NCI-H2196 treated with DMSO at 0.1 percent for 48 hours (cell line): ENCODE measurements at regions not wholly inside any gene's neighbourhood (a gene's known extent, or its start where the extent isn't known, plus 50 kb on each side); places are given as distances from the start of the nearest gene placed in this dataset.

Source experiments
- DNase-seq: peaks from one replicate; lab custom pipeline; 2025; ENCODE audit not compliant: unreplicated experiment; lab: John Stamatoyannopoulos, UW

GRCh38 chr12:93287149-93287548, 90.6 kb upstream of the NUDT4 start:
- DNase-seq, result no peak

GRCh38 chr12:93288626-93289025, 89.1 kb upstream of the NUDT4 start:
- no peak for DNase-seq

DNA sequence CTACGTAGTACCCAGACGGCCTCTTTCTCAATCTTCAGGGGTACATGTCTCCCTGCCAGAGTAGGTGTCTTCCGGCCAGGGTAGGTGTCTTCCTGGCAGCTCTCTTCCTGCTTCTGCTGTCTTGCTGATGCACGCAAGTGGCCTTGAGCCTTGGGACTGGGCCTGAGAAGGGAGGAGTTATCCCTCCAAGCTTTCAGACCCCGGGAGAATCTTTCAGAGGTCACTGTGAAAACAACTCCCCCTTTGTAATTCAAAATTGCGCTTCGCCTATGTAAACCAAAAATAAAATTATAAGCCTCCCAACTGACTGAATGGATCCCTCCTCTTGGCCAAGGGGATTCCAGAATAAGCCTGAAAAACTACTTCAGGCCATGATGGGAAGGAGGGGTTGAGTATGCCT, 87.3 kb upstream of the NUDT4 start:
- DNase-seq, result no peak

DNA sequence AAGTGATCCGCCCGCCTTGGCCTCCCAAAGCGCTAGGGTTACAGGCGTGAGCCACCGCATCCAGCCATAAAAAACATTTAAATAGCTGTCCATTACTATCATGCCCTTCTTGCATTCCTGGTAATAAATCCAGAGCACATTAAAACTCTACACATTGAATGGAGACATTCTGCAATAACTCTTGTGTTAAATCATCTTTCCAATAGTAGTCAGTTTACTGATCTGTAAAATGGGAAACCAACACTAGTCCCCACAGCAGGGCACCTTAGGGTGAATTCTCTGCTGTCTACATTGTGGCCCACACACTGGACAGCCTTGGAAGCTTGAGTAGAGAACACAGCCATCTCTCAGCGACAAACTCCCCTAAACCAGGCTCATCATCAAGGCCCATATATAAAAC, 85.5 kb upstream of the NUDT4 start:
- DNase-seq, result no peak

GRCh38 chr12:93292731-93293566, 84.8 kb upstream of the NUDT4 start:
- no peak for DNase-seq

DNA sequence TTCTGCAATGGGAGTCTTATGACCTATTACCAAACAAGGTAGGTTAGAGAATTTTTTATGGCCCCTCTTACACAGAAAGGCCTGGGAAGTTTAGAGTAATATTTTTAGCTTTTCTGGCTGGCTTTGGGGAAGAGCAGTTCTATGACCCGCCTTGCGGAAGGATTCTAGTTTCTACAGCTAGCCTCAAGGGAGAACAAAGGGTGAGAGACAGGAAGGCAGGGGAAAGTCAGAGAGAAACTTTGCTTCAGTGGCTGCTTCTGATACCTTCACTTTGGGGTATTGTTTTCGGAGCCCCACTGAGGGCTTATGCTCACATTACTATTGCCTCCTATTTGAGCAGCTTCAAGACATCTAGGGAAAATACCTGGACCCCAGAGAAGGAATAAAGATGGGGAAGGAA, 80.7 kb upstream of the NUDT4 start:
- no peak for DNase-seq

- DNase-seq, result no peak
Observed at GRCh38 chr12:93297536-93297935, 80.2 kb upstream of the NUDT4 start.

GRCh38 chr12:93299262-93299846, 78.4 kb upstream of the NUDT4 start:
- no peak for DNase-seq

GRCh38 chr12:93300611-93301021, 77.1 kb upstream of the NUDT4 start:
- DNase-seq, result no peak

- no peak for DNase-seq
Observed at GRCh38 chr12:93302331-93303229, 75.1 kb upstream of the NUDT4 start.

DNA sequence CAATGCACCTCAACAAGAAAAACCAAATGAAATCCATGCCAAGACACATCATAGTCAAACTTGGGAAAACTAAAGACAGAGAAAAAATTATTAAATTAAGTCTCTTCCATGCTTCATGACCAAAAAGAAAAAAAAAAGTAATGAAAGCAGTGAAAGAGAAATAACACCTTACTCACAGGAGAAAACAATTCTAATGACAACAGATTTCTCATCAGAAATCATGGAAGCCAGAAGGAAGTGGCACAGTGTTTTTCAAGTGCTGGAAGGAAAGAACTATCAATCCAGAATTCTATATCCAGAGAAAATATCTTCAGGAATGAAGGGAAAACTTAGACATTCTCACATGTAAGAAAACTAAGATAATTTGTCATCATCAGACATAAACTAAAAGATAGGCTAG, 71.1 kb upstream of the NUDT4 start:
- DNase-seq, result no peak

GRCh38 chr12:93308281-93308680, 69.4 kb upstream of the NUDT4 start:
- DNase-seq, result no peak

DNA sequence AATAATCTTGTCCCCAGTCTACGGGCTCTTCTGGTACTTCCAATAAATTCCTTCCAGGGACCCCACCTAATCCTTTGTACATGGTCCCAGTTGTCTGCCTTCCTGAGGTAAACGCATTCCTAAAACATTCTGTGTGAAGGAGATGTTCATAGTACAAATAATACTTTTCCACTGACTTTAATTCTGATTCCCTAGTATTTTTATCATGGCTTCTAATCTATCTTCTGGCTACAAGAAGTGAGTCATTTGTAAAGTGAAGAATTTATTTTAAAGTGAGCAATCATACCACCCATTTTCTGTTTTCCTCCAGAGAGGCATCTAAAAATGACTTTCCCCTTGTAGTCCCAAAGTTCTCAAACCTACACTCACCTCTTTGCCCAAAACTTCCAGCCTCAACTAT, 65.9 kb upstream of the NUDT4 start:
- DNase-seq, result no peak

DNA sequence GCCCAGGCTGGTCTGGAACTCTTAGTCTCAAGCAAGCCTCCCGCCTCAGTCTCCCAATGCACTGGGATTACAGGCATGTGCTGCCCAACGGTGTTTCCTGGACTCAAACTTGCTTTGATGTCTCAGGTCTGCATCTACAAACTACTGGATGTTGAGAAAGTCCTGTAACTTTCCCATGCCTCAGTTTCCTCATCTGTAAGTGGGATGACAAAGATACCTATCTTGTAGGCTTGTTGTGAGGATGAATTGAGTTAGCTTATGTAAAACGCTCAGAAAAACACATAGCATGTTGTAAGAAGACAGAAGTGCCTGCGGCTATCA, 63.6 kb upstream of the NUDT4 start:
- no peak for DNase-seq

GRCh38 chr12:93315385-93315906, 62.3 kb upstream of the NUDT4 start:
- DNase-seq, result no peak

GRCh38 chr12:93315907-93316622, 61.7 kb upstream of the NUDT4 start:
- no peak for DNase-seq

DNA sequence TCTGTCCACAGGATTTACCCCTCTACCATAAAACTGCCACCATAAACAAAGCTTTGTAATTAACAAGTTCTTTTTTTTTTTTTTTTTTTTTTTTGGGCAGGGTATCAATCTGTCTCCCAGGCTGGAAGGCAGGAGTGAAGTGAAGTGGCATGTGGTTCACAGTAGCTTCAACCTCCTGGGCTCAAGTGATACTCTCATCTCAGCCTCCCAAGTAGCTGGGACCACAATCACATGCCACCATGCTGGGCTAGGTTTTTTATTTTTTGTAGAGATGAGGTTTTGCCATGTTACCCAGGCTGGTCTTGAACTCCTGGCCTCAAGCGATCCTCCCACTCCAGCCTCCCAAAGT, 61.1 kb upstream of the NUDT4 start:
- DNase-seq, result no peak

GRCh38 chr12:93317227-93317626, 60.5 kb upstream of the NUDT4 start:
- no peak for DNase-seq

GRCh38 chr12:93318720-93319522, 58.8 kb upstream of the NUDT4 start:
- peak; percentile 62 for DNase-seq

DNA sequence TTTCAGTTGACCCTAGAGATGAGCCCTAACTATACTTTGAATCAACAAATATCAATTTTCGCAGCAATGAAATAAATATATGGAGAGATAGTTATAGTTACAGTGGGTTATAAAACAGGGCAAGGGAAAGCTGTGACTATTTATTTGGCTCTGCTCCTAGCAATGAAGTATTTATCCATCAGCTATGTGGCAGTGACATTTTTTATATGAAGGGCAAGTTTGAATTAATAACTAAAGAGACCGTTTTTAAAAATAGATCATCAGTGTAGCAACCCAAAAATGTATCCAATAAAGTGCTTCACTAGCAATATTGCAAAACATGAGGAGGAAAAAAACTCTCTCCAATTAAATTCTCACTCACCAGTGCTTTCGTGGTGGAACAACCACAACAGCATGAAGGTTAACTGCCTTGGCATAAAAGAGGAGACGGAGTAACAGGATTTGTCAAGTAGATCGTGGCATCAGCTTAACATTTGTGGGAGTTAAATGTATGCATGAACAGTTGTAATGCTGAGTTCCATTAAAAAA, 58.1 kb upstream of the NUDT4 start:
- DNase-seq, result no peak
